Activated T-cell treated with anti-CD3 and anti-CD28 coated beads, Interleukin-2, amount 50 U/mL, for 1 hour (primary cell): ENCODE measurements at regions not wholly inside any gene's neighbourhood (a gene's known extent, or its start where the extent isn't known, plus 50 kb on each side); places are given as distances from the start of the nearest gene placed in this dataset.

Experiments
- DNase-seq: peaks from one replicate; pipeline ENCODE4 v3.0.0-alpha.2; 2020

DNA sequence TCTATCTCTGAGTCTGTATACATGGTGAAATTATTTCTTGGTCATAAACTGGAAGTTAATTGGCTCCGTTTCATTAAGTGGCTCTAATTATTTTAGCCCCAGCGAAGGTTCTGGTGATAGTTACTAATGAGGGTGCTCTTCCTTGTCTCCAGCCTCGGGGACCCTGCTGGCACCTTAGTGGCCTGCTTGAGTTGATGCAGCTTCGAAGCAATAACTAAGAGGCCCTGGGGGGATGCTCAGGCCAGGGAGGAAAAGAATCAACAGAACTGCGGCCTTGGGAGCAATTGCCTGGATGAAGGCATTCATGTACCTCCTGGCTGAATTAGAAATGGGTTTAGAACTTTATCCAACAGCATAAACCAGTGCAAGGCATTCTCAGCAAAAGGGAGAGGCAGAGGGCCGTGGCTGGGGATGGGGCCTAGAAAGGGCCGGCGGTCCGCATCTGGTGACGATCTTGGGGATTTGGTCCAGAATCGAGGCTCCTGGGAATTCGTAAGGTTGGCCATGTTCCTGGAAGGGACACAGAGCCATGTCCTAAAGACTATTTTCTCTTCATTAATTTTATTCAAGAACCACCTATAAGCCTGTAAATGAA, 100.0 kb upstream of the AJAP1 start:
- DNase-seq = no peak

DNA sequence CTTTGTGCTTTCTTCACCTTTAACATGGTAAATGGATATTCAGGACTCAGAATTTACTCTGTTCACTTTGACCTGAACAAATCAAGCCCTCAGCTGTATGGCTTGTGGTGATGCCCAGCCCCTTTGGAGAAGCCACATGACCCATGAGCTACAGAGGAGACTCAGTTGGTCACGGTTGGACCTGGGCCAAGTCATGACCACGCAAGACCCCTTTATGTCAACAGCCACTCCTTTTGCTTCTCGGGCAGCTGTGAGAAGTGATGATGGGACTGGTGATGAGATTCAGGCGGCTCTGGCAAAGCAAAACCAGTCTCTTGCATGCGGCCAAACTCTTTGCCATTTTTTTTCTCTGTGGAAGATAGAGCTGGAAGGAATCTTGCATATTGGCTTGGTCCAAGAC, 96.5 kb upstream of the AJAP1 start:
- no peak for DNase-seq

DNA sequence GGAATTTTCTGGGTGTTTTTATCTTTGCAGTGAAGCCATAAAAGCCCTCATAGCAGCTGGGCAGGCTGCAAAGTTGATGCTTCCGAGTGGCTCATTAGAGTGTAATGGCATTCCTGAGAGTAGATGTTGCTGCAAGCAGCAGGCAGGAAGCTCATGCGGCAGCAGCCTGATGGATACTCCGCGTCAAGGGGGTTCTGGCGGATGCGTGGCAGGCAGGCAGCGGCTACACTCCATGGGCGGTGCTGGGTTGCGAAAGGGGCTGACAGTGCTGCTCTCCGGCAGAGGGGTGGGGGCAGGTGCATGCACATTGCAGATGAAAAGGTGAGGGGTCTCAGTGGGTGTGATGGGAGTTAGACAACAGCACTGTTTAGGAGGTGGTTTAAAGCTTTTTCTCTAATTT, 93.2 kb upstream of the AJAP1 start:
- DNase-seq = no peak

DNA sequence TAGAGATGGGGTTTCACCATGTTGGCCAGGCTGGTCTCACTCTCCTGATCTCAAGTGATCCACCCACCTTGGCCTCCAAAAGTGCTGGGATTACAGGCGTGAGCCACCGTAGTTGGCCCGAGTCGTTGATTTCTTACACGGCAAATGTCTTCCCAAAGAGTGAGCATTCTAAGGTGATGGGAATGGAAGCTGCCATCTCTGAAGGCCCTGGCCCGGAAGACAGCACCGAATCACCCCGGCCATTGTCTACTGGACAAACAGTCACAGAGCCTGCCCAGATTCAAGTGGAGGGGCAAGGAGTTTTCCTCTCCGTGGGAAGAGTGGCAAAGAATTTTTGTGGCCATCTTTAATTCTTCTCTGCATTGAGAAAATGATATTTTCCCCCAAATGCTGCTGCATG, 92.1 kb upstream of the AJAP1 start:
- DNase-seq = no peak

DNA sequence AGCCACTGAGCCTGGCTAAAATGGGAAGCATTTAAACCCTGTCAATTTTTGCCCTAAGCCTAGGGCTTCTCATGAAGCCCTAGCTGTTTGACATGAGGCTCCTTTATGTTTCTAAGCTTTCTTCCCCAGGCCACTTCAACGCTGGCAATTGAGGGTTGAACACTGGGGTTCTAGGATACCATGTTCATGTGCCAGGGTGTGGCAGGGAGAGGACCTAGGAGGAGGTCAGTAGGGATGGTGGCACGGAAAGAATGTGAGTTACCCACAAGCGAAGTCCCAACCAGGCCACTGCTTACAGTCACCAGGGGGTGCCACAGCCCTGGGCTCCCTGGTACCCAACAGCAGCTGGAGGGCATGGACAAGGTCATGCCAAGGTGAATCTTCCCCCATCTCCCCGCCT, 90.8 kb upstream of the AJAP1 start:
- DNase-seq = no peak

DNA sequence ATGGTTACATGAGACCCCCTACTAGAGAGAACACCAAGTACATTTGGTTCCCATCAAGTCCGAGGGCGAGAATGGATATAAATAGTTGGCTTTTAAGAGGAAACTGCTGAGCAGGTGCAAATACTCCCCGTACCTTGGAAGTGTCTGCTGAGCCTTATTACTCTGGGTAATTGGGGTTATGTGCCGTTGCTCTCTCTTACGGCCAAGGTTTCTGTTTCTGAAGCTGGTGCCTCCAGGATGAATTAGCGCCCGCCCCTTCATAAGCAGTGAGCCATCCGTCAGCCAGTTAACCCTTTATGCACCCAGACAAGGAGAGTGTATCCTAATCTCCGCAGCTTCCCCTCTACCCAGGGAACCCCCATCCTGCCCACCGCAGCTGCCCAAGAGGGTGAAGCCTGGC, 90.4 kb upstream of the AJAP1 start:
- no peak for DNase-seq

DNA sequence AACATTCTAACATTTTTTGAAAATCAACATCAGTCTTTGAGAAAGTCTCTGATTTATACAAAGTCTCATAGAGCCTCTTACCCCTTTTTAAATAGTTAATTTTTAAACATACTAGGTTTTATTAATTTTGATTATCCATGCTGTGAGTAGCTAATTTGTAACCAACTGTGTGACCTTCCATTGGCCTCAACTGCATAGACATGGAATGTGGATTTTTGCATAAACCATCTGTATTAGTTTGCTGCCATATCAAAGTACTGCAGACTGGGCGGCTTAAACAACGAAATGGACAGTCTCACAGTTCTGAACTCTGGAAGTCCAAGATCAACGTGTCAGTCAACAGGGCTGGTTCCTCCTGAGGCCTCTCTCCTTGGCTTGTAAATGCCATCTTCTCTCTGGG, 89.2 kb upstream of the AJAP1 start:
- DNase-seq = no peak

DNA sequence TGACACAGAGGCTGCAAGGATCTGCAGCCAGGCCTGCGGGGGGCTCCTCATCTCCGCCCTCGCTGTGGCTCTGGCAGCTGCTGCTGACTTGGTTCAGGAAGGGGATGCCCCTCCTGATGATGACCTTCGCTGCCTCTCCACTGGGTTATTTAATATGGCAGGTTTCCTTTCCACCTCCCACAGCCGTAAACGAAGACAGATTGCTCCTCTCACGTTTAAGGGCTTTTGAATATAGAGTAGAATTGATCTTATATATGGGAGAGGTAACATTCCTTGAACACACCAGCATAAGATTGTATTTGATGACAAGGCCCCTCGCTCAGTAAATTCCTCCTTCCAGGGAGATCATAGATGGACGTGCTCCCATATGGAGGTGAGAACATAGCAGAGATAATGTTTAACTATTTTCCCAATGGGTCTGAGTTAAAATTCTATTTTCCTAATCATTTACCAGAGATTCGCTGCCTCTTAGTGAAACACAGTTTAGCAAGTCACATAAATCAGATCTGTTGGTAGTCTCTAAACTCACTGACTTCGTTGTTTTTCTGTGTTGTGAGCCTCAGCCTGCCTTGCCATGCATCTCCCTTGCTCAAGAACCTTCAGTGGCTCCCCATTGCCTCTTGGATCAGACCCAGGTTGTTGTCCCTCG, 88.5 kb upstream of the AJAP1 start:
- no peak for DNase-seq

DNA sequence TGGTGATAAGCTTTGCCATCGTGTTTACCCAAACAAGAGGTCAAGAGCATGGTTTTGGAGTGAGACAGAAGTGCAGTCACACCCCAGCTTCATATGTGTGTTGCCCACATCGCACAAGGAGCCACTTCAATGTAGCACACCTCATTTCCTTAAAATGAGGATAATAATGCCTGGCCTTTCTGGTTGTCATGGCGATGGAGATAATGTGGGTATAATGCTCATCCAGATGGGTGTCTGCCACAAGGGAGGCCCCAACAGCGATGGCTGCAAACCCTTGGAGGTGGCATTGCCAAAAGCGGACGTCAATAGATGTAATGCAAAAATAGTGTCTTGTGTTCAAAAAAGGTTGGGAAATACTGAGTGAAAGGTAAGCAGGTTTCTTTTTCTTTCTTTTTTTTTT, 83.1 kb upstream of the AJAP1 start:
- DNase-seq = no peak

DNA sequence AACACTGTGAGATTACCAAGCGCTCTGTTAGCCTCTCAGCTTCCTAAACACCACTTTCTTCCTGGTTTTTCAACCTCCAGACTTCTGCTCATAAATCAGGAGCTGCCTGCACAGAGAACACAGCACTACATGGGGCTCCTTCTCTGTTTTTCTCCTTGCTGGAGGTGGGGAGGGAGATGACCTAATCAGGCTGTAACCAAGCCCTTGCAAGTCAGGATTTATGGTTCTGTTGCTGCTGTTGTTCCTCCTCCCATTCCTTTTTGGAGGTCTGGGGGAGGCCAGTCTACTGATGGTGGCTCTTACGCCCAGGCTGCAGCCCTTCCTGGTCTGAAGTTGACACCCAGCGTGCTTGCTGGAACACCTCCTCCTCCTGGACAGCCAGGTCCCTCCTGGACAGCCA, 80.9 kb upstream of the AJAP1 start:
- DNase-seq = no peak

DNA sequence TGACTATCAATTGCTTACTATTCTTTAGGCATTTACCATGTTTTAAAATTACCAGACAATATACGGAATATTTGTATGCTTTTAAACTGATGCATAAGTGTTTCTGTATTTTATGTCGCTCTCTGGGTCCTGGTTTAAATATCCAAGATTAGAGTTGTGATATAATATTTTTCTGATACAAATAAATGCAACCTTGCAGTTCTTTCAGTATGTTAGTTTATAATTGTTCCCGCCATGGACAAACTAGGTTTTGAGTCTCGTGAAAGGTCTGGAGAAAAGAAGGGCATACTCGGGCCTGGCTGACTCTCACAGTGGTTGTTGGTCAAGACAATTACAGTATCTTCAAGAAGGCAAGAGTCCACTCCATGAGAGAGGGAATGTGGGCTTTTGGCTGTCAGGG, 72.6 kb upstream of the AJAP1 start:
- DNase-seq = no peak

DNA sequence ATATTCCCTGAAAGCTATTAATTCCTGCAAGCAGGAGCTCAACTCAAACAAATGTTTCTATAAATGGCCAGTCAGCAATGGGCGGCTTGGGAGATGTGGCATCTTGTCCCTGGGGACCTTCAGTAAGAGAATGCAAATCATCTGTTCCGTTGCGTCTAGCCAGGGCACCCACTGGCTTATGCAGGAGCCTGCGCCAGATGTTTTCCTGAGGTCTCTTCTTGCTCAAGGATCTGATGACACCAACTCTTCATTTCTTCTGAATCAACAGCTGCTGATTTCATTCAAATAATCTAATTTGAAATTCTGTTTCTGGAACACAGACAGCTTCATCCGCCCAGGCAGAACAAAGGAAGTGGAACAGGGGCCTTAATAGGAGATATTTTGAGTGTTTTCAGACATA, 70.0 kb upstream of the AJAP1 start:
- no peak for DNase-seq

DNA sequence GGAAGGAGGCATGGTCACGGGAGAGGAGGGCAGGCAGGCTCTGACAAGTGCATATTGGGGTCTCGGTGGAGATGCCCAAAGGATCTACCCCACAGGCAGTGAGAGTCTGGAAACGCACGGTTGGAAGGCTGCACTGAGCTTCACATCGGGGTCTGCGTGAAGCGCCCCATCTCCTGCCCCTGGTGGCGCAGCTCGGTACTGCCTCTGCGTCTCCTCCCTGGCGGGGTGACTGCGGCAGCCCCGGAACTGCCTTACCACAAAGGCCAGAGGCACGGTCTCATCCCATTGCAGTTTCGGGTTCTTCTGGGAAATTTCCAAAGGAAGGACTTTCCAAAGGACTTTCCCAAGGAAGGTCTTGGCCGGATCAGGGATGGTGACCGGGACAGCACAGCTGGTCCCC, 69.2 kb upstream of the AJAP1 start:
- DNase-seq = peak; percentile 37

DNA sequence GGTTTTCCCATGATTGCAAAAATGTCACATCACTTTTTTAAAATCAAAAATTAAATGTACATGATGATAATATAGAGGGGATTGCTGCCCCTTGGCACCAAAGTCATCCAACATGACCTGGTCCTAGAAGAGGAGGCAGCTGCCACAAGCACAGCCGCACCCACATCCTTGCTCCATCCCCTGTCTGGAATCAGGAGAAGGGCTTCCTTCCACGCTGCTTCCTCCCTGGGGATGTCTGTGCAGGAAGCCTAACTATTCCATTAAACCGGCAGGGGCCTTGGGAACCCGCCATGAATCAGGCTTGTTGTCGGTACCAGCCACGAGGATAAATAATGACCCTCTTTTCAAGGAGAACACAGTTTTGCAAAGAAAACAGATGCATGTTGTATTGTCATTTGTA, 68.7 kb upstream of the AJAP1 start:
- DNase-seq = no peak

DNA sequence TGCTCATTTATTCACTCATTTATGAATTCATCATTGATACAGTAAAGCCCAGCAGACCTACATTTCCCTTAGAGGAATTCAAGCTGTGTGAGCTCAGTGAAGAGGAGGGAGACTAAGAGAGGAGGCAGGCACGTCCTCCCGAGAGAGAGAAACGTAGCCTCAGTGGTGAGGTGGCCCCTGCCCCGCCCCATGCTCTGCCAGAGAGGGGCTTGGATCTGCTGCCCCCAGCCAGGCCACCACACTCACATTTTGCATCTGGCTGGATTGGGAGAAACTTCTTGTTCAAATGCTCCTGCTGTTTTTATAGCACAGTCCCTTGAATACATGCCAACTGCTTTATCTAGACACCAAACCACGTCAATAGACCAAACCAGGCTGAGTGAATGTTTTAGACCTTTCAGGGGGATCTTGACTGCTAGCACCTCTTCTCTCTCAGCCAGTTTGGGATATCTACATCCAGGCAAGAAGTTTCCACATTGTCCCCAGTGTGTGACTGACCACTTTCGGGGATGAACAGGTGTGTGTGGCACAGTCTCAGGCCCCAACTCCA, 67.7 kb upstream of the AJAP1 start:
- DNase-seq = no peak

DNA sequence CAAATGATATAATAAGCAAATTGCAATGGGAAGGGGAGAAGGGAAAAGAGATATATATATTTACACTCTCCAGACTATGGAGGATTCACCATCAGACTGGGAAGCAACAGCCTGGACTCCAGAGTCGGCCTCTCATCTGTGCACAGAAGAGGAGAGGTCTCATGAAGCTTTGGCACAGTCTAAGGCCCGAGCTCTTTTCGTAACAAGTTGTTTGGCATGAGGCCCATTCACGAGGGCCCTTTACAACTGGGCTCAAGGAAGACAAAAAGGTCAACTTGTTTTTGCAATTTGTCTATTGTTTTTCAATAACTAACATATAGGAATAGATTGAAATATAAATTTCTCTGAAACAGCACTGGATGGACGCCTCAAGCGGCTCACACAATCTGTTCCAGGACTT, 66.7 kb upstream of the AJAP1 start:
- no peak for DNase-seq

DNA sequence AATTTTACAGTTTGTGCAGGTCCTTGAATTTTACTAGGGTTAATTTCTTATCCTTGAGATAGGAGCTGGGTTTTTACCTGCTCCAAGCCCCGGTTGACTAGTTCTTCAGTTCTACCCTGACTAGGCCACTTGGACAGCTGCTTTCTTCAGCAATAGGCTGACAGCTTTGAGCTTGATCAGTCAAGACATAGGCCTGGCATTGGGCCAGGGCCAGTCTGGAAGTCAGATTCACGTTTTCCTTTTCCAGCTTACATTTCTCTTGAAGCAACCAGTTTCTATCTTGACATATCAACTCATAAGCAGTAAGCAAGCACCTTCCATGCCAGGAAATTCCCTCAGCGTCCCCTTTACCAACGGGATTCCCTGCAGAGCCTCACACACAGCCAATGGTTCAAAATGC, 63.7 kb upstream of the AJAP1 start:
- DNase-seq = no peak

DNA sequence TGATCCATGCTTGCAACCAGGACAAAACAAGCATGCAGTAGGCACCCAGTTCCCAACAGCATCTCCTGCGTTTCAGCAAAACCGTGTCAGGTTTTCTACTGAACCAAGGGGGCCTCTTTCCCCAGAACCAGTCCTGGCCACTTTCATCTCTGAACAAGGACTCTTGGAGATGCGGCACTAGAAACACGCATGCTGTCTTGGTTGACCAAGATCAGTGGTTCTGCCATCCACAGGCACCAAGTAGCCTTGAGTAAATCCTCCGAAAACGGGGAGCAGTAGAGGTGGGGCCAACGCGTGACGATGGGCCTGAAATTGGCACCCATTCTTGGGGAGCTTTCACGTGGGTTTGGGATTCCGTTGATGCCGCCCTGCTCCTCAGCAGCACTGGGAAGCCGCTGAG, 62.5 kb upstream of the AJAP1 start:
- no peak for DNase-seq

DNA sequence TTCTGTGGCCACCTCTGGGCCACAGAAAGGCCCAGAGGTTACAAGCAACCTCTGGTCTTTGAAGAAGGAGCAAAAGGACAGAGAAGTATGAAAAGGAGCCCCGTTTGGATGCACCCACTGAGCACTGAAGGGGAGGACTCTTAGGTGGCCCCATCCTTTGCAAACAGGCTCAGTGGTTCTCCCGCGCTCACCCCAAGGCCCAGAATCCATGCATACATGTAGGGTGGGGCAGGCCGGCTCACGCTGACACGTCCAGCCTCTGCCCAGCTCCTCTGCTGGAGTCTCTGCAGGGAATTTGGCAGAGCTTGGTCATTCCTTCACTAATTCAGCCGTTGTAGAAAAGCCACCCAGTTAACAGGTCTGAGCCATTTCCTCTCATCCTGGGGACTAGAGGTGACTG, 61.3 kb upstream of the AJAP1 start:
- DNase-seq = no peak

DNA sequence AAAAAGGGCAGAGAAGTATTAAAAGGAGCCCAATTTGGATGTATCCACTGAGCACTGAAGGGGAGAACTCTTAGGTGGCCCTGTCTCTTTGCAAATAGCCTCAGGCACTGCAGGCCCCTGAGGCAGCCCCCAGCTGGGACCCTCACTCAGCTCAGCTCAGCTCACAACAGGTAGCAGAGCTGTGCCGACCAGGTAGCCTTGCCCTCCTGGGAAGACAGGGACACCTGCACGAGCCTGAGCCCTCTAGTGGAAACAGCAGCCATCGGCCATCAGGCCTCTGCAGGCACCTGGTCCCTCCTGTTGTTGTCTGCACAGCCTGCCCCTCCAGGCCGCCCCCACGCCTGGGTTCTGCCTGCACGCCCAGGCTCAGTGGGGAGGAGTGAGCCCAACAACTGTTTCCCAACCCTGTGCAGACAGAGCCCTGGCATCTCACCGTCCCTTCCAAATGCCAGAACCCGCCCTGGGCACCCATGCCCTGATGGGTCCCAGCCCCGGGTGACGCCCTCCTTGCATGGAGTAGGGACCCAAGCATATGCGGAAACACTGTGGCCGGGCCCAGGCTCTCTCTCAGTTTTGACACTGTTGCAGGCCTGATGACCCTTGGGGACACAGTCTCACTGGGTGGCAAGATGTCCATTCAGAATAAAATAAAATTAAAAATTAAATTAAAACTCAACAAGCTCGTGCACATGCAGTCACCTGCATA, 60.0 kb upstream of the AJAP1 start:
- no peak for DNase-seq

DNA sequence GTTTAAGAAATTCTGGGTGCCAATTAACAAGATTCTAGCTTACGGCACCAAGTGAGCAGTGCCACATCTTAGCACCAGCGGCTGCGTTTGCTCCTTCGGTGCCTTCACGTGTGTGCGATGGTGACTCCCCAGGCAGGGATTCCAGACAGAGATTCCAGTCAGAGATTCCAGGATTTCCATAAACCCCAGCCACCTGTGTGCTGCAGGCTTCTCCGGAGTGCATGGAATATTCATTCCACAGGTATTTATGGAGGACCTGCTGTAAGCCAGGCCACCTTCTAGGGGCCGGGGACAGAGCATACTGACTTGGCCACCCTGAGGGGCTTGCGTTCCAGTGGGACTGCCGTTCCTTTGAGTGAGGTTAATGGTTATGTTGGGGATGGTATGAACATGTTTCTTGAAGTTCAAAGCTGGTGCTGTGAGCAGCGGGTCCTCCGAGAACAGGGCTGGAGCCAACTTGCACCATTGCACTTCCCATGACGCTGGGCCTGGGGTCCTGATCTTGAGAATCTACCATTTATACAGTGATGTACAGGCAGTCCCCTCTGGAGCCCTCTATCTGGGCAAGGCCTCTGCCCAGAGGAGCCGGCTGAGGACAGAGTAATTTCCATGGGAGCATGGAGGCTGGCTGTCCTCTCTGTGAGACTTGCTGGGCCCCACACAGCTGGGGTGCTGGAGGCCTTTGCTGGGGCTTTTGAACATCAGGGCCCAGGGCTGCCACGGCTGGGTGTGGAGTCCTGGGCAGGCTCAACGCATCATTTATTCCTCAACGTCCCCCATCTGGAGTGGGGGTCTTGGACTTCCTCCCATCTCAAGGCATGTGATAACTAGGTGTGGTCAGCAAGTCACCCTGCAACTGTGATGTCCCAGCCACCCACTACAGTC, 58.8 kb upstream of the AJAP1 start:
- no peak for DNase-seq

DNA sequence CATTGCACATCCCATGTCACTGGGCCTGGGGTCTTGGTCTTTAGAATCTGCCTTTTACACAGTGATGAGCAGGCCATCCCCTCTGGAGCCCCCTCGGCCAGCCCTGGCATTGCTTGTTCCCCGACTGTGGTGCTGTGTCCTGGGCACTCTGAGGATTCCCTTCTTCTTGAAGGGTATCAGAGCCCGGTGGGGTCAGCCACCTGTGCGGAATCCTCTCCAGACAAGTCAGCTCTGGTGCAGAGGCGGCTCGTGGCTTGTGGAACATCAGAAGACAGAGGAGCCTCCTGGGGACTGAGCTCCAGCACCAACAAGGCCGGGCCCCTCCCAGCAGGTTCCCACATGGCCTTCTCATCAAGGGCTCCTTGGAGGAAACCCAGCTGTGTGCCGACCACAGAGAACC, 57.9 kb upstream of the AJAP1 start:
- no peak for DNase-seq

DNA sequence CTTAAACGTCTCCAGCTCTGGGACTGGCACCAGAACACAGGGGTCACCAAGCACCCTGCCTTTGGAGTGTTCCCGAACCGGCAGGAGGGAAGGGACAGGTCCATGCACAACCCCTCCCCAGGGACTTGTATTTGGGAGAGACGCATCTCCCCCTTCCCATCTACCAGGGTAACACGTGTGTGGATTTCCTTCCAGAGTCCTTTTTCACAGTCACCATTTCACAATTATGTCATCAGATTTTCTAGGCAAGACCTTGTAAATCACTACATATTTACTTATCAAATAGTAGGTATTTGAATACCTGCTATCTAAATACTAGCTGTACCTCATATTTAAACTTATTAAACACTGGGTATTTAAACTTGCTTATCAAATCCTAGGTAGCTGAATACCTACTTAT, 57.4 kb upstream of the AJAP1 start:
- no peak for DNase-seq

DNA sequence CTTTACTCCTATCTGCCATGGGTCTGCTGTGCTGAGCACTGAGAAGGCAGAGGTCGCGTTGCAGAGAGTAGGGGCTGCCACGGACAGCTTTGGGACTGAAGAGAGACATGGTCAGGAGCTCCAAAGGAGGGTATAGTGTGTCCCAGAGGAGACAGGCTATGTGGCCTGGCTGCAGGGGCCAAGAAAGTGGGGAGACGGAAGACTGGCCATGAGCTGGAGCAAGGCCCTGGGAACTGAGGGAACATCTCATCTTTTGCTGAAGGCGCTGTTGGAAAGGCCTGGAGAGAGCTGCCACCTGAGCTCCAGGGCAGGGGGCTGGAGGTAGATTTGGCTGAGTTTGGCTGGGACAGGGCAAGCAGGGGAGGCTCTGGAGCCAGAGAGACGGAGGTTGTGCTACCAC, 55.8 kb upstream of the AJAP1 start:
- DNase-seq = no peak
